GM12878 (cell line): ENCODE measurements at regions not wholly inside any gene's neighbourhood (a gene's known extent, or its start where the extent isn't known, plus 50 kb on each side); places are given as distances from the start of the nearest gene placed in this dataset.

Experiments used
- ATAC-seq: fragments of 200-7000 bp; cut with Tn5 transposase; 3 replicates; pipeline ENCODE4 v1.9.1; 2020; ENCODE audit warnings: mild to moderate bottlenecking, moderate library complexity
- BruUV-seq: library from RNA; stranded (reverse); fragments of 400-500 nt; replicated peaks from 2 replicates; lab custom pipeline; 2021; lab: Mats Ljungman, UMichigan
- CTCF ChIA-PET: fragments of 300-600 bp; sonication (Branson Sonifier 250); formaldehyde crosslinking; extraction: SDS; loops from one replicate; lab custom pipeline; 2021; ENCODE audit warnings: inconsistent platforms; lab: Yijun Ruan, JAX
- POLR2A ChIA-PET: fragments of 350-600 bp; formaldehyde crosslinking; extraction: SDS; loops from one replicate; lab custom pipeline; 2021; ENCODE audit warnings: inconsistent platforms; lab: Charles Lee
- RAD21 ChIA-PET: fragments of 300-600 bp; sonication (Branson Sonifier 250); formaldehyde crosslinking; loops from one replicate; lab custom pipeline; 2023; ENCODE audit warnings: antibody characterized with exemption; ENCODE audit not compliant: unreplicated experiment; lab: Charles Lee
- SMC1A ChIA-PET: fragments of 300-600 bp; sonication (Branson Sonifier 250); formaldehyde crosslinking; loops from one replicate; lab custom pipeline; 2023; ENCODE audit not compliant: unreplicated experiment, uncharacterized antibody; lab: Charles Lee
- DNase-seq: peaks from one replicate; pipeline ENCODE4 v3.0.0-alpha.2; 2011; ENCODE audit warnings: low read depth, low spot score
- FAIRE-seq: peaks from 3 replicates; lab custom pipeline; 2011; peaks lifted over from hg19 to GRCh38; lab: Jason Lieb, UNC
- H2AFZ ChIP-seq: 2 replicates; pipeline ENCODE4 v1.6.0; 2011; ENCODE audit warnings: low read depth, low read length, control low read depth; ENCODE audit not compliant: control insufficient read depth
- H3K27ac ChIP-seq: 2 replicates; pipeline ENCODE4 v1.5.1; 2011; ENCODE audit warnings: control low read depth; ENCODE audit not compliant: control insufficient read depth, insufficient read depth
- H3K27me3 ChIP-seq, 2 experiments: replicated peaks in 1 of 2; 2 replicates each; pipeline versions ENCODE4 v1.6.0 to v1.6.1; 2011; ENCODE audit warnings: low read length in 1 of 2; ENCODE audit not compliant: control insufficient read depth in 2 of 2, insufficient read depth in 2 of 2
- H3K36me3 ChIP-seq, 2 experiments: 2 replicates each; pipeline ENCODE4 v1.5.1; 2011; ENCODE audit warnings: low read length in 1 of 2; ENCODE audit not compliant: control insufficient read depth in 2 of 2, insufficient read depth in 2 of 2
- H3K4me1 ChIP-seq: 2 replicates; pipeline ENCODE4 v1.6.1; 2011; ENCODE audit warnings: mild to moderate bottlenecking, low read length, moderate library complexity, mixed read lengths; ENCODE audit not compliant: control insufficient read depth, insufficient read depth
- H3K4me2 ChIP-seq: 2 replicates; pipeline ENCODE4 v1.6.0; 2011; ENCODE audit warnings: control low read depth; ENCODE audit not compliant: control insufficient read depth, insufficient read depth
- H3K4me3 ChIP-seq: fragments of 200-600 bp; sonication (generic); 2 replicates; pipeline ENCODE4 v1.5.1; 2016
- H3K79me2 ChIP-seq: 2 replicates; pipeline ENCODE4 v1.6.0; 2011; ENCODE audit warnings: low read length; ENCODE audit not compliant: control insufficient read depth, insufficient read depth
- H3K9ac ChIP-seq: 2 replicates; pipeline ENCODE4 v1.8.0; 2011; ENCODE audit warnings: low read length, control low read depth, mixed read lengths; ENCODE audit not compliant: control insufficient read depth, insufficient read depth
- H3K9me3 ChIP-seq: replicated peaks from 3 replicates; pipeline ENCODE4 v1.5.1; 2011; ENCODE audit warnings: mild to moderate bottlenecking, low read length; ENCODE audit not compliant: control insufficient read depth, insufficient read depth
- H4K20me1 ChIP-seq: 2 replicates; pipeline ENCODE4 v1.6.0; 2011; ENCODE audit not compliant: control insufficient read depth, insufficient read depth
- CHD1 ChIP-seq: IDR thresholded peaks from 2 replicates; pipeline ENCODE4 v1.6.1; 2012; ENCODE audit warnings: low read depth, low read length, improper control_type of control experiment
- EGR1 ChIP-seq, 2 experiments: IDR thresholded peaks; 1 replicate in 1 of 2; 2 replicates in 1 of 2; pipeline ENCODE4 v1.6.1; 2011 to 2012; ENCODE audit warnings: low read depth in 2 of 2, low read length in 2 of 2, borderline replicate concordance in 1 of 2, mild to moderate bottlenecking in 1 of 2, moderate library complexity in 1 of 2
- ZNF207 ChIP-seq: fragments of 450-650 bp; IDR thresholded peaks from 2 replicates; pipeline ENCODE4 v1.6.1; 2014; ENCODE audit warnings: antibody characterized with exemption, mild to moderate bottlenecking, borderline replicate concordance
- WGBS: methylation state at CpG from one replicate; pipeline ENCODE4 v1.1.6; 2016; ENCODE audit warnings: low lambda C conversion rate; ENCODE audit not compliant: insufficient replicate concordance, insufficient coverage; ENCODE audit errors: missing lambda C conversion rate; 5-methylcytosine and 5-hydroxymethylcytosine counted together
- in situ Hi-C: fragments of 300-500 bp; cut with MboI; formaldehyde crosslinking; loops from 9 replicates; pipeline ENCODE4 v1.14.3; 2018; ENCODE audit warnings: mixed read lengths
- intact Hi-C: fragments of 100-400 bp; cut with micrococcal nuclease; formaldehyde crosslinking; loops from one replicate; pipeline ENCODE4 v1.14.2; 2022; ENCODE audit not compliant: unreplicated experiment
- TF ChIP-seq, protein P1 (sequence below), 3 experiments: IDR thresholded peaks in 2 of 3; conservative IDR thresholded peaks in 1 of 3; 2 replicates each; pipeline ENCODE4 v1.5.1; 2011; ENCODE audit warnings: low read depth in 3 of 3, low read length in 3 of 3, mild to moderate bottlenecking in 3 of 3, control low read depth in 2 of 3, moderate library complexity in 2 of 3, inconsistent platforms in 1 of 3, mixed read lengths in 1 of 3; ENCODE audit not compliant: control insufficient read depth in 2 of 3, insufficient read depth in 1 of 3; ENCODE audit errors: extremely low read depth in 1 of 3
- TF ChIP-seq, protein P2 (sequence below): fragments of 450-650 bp; formaldehyde crosslinking; IDR thresholded peaks from 2 replicates; pipeline ENCODE4 v1.4.0; 2020; ENCODE audit warnings: mild to moderate bottlenecking, moderate library complexity

DNA sequence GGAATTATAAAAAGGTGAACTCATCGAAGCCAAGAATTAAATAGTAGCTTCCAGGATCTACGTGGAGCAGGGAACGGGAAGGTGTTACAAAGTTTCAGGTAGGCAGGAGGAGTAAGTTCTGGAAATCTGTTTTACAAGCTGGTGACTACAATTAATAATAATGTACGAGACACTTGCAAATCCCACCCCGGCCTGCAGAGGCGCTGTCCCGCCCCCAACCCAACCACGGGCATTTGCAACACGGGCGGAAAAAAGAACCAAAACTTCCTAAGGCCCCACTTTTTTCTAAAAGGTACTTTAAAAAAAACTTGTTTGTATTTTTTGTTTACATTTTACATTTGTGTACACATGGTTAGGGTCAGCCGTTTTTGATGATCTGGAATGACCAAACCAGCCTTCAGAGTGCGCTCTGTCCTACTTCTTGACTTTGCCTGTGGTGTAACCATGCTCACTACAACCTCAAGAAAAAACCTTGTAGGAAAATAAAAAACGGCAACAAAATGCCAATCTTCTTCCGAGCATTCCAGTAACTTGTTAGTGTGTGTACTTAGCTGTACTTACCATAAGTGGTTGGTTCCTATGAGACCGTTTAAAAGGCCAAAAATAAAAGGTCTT lies 449.6 kb upstream of the B3GAT1 start:
- H3K4me1 ChIP-seq: no peaks in the 10 kb centered on the region
- no peak overlapping the region for H3K27ac ChIP-seq
- H3K9ac ChIP-seq: no peak overlapping the region
- no peak for TF ChIP-seq CHD1
- TF ChIP-seq, protein P1, sequence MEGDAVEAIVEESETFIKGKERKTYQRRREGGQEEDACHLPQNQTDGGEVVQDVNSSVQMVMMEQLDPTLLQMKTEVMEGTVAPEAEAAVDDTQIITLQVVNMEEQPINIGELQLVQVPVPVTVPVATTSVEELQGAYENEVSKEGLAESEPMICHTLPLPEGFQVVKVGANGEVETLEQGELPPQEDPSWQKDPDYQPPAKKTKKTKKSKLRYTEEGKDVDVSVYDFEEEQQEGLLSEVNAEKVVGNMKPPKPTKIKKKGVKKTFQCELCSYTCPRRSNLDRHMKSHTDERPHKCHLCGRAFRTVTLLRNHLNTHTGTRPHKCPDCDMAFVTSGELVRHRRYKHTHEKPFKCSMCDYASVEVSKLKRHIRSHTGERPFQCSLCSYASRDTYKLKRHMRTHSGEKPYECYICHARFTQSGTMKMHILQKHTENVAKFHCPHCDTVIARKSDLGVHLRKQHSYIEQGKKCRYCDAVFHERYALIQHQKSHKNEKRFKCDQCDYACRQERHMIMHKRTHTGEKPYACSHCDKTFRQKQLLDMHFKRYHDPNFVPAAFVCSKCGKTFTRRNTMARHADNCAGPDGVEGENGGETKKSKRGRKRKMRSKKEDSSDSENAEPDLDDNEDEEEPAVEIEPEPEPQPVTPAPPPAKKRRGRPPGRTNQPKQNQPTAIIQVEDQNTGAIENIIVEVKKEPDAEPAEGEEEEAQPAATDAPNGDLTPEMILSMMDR (IDR thresholded peaks at IDR 0.05 in 2 of 3, conservative IDR thresholded peaks at IDR 0.05 in 1 of 3; ENCODE audit: control insufficient read depth in 2 of 3, extremely low read depth in 1 of 3, insufficient read depth in 1 of 3, low read depth in 3 of 3, low read length in 3 of 3): peak; percentile 7 to 49 (median 21); a peak in 3 of 6 replicates
- TF ChIP-seq EGR1 (IDR thresholded peaks at IDR 0.05; ENCODE audit: borderline replicate concordance in 1 of 2, low read depth in 2 of 2, low read length in 2 of 2): no peak
- TF ChIP-seq ZNF207: no peak
- TF ChIP-seq, protein P2, sequence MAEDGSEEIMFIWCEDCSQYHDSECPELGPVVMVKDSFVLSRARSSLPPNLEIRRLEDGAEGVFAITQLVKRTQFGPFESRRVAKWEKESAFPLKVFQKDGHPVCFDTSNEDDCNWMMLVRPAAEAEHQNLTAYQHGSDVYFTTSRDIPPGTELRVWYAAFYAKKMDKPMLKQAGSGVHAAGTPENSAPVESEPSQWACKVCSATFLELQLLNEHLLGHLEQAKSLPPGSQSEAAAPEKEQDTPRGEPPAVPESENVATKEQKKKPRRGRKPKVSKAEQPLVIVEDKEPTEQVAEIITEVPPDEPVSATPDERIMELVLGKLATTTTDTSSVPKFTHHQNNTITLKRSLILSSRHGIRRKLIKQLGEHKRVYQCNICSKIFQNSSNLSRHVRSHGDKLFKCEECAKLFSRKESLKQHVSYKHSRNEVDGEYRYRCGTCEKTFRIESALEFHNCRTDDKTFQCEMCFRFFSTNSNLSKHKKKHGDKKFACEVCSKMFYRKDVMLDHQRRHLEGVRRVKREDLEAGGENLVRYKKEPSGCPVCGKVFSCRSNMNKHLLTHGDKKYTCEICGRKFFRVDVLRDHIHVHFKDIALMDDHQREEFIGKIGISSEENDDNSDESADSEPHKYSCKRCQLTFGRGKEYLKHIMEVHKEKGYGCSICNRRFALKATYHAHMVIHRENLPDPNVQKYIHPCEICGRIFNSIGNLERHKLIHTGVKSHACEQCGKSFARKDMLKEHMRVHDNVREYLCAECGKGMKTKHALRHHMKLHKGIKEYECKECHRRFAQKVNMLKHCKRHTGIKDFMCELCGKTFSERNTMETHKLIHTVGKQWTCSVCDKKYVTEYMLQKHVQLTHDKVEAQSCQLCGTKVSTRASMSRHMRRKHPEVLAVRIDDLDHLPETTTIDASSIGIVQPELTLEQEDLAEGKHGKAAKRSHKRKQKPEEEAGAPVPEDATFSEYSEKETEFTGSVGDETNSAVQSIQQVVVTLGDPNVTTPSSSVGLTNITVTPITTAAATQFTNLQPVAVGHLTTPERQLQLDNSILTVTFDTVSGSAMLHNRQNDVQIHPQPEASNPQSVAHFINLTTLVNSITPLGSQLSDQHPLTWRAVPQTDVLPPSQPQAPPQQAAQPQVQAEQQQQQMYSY (CRISPR knock-in tag): no peak
- TF ChIP-seq, all 136 proteins: peak for 1
- ChIA-PET CTCF (no interaction called here), POLR2A (no interaction called here), RAD21 (no interaction called here), SMC1A (no interaction called here)
- no peaks in the 10 kb centered on the region; a peak in 3 of 4 replicates for H3K27me3 ChIP-seq
- BruUV-seq: no TSS peak
- H3K4me3 ChIP-seq: no peak overlapping the region
- DNase-seq (no peak), ATAC-seq (no peak), FAIRE-seq (no peak)
- intact Hi-C loops (no loop called here), in situ Hi-C loops (no loop called here)
- H3K9me3 ChIP-seq: no peaks in the 10 kb centered on the region
- H3K79me2 ChIP-seq: no peaks in the 10 kb centered on the region
- no peaks in the 10 kb centered on the region for H4K20me1 ChIP-seq
- H3K4me2 ChIP-seq: no peak overlapping the region
- no peak overlapping the region for H2AFZ ChIP-seq
- 23% methylated on average over 15 of the region's 15 CpGs for WGBS
- H3K36me3 ChIP-seq: no peaks in the 10 kb centered on the region
